HUDEP-2 (cell line): ENCODE measurements at regions not wholly inside any gene's neighbourhood (a gene's known extent, or its start where the extent isn't known, plus 50 kb on each side); places are given as distances from the start of the nearest gene placed in this dataset.
A peak's percentile ranks its signal among the peaks of the same experiment; 100 is the strongest.

Experiments used
- DNase-seq, 76 experiments: peaks; one replicate each; lab custom pipeline; 2025; ENCODE audit not compliant: unreplicated experiment in 76 of 76; lab: John Stamatoyannopoulos, UW

DNA sequence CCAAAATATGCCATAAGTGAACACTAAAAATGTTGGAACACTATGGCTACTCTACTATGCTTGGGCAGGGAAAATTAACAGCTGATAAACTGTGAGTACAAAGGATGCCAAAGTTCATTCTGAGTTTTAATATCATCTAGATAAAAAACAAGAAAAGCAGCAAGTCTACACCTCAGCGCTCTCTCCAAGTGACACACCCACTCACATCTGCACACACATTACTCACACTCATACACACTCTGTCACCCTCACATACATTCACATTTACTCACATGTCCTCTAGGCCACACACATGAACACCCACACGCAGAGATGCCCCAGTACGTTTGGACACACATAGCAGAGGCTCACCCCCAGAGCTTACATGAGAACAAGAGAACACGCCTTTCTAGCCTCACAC lies 87.3 kb upstream of the RAB4A start:
- no peak for DNase-seq

- no peak for DNase-seq
Observed at GRCh38 chr1:229184066-229184465, 86.8 kb upstream of the RAB4A start.

DNA sequence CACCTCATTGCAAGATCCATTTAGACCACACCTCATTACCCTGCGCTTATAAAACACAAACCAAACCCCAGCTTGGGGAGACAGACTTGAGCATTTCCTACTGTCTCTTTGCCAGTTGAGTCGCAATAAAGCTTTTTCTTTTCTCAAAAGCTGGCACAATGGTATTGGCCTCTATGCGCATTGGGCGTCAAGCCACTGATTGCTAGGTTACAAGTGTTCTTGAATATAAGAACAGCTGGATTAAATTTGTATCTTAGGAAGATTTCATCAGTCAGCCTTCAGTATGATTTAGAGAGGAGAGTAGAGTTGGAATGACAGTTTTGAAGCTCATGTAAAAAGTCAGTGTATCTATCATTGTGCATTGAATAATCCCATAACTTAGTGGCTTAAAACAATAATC lies 84.9 kb upstream of the RAB4A start:
- DNase-seq = no peak

GRCh38 chr1:229186373-229187056 lies 84.4 kb upstream of the RAB4A start:
- DNase-seq = no peak

DNA sequence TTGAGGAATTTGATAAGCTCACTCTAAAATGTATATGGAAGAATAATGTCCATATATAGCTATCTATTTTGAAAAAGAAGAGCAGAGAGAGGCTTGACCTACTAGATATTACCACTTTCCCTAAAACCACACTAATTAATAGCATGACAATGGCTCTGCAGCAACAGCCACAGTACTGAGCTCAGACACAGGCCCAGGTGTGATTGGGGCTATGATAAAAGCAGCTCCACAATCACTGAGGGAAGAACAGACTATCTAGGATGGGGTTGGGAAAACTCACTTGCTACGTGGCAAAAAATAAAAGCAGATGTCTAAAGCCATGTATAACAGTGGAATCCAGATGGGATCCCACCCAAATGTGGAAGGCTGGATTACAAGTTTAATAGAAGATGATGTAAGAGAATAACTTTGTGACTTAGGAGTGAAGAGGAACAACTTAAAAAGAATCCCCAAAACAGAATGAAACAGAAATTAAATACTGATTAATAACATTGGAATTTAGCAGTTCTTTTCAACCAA lies 80.8 kb upstream of the RAB4A start:
- DNase-seq = no peak

- DNase-seq = no peak
Observed at GRCh38 chr1:229191066-229191674, 79.7 kb upstream of the RAB4A start.

GRCh38 chr1:229192031-229192430 lies 78.9 kb upstream of the RAB4A start:
- no peak for DNase-seq

DNA sequence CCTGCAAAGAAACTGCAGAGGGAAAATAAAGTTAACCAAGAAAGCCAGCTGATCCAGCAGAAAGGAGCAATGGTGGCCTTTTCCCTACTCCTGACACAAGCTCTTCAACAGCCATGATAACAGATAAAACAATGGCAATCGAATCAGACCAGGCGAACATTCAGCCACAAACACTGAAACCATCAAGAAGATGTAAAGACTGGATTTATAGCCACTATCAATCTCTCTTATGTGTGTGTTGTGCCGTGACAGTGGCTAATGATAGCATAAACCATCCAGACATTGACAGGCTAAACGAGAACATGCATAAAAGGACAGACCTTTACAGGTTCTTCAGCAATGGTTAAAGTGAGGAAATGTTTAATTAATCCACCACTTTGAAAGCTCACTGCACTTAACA lies 78.1 kb upstream of the RAB4A start:
- no peak for DNase-seq

DNA sequence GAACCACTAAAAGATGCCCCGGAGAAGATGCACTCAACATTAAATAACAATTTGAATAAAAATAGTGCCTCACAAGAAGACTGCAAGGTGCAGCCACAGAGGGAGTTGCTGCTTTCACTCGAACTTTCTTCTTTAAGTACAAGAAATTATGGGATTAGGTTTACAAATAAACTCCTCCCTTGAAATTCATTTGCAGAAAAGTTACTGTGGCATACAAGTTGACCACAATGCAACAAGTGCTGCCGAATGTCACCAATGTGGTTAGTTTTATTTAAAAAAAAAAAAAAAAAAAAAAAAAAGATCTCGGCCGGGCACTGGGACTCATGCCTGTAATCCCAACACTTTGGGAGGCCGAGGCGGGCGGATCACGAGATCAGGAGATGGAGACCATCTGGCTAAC lies 76.8 kb upstream of the RAB4A start:
- DNase-seq = no peak

GRCh38 chr1:229195246-229195645 lies 75.7 kb upstream of the RAB4A start:
- DNase-seq = no peak

DNA sequence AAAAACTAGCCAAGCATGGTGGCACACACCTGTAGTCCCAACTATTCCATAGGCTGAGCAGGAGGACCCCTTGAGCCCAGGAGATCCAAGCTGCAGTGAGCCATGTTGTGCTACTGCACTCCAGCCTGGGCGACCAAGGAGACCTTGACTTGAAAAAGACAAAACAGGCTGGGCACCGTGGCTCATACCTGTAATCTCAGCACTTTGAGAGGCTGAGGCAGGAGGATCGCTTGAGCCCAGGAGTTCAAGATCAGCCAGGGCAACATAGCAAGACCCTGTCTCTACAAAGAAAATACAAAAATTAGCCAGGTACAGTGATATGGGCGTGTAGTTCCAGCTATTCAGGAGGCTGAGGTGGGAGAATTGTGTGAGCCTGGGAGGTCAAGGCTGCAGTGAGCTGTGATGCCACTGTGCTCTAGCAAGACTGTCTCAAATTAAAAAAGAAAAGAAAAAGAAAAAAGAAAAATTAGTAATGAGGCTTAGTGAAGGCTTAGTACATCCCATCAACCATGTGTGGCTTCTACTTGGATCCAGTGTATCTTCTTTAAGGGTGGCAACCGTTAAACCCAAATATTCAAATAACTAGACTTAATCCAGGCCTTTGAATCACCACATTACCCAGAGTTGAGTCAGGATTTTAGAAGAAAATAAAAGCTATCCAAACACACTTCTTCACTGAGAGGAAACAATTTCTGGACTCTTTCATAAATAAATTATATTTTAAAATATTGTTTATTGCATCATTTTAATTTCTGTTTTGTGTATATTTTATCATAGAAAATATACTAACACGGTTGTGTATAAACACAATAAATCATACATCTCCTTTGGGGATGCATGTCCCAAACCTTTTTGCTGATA lies 74.3 kb upstream of the RAB4A start:
- DNase-seq = no peak

DNA sequence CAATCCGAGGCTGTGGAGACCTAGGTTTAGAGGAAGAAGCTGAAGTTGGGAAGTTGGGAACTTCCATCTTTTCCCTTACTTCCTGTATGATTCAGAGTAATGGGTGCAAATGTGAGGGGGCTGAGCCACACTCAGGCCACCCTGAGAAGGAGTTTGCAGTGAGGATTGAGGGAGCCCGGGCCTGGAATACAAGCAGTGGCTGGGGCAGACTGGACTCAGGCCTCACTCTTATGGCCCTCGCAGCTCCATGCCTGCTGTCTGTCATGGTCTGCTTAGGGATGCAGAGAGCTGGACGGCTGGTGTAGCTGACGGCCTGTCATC lies 73.7 kb upstream of the RAB4A start:
- no peak for DNase-seq

DNA sequence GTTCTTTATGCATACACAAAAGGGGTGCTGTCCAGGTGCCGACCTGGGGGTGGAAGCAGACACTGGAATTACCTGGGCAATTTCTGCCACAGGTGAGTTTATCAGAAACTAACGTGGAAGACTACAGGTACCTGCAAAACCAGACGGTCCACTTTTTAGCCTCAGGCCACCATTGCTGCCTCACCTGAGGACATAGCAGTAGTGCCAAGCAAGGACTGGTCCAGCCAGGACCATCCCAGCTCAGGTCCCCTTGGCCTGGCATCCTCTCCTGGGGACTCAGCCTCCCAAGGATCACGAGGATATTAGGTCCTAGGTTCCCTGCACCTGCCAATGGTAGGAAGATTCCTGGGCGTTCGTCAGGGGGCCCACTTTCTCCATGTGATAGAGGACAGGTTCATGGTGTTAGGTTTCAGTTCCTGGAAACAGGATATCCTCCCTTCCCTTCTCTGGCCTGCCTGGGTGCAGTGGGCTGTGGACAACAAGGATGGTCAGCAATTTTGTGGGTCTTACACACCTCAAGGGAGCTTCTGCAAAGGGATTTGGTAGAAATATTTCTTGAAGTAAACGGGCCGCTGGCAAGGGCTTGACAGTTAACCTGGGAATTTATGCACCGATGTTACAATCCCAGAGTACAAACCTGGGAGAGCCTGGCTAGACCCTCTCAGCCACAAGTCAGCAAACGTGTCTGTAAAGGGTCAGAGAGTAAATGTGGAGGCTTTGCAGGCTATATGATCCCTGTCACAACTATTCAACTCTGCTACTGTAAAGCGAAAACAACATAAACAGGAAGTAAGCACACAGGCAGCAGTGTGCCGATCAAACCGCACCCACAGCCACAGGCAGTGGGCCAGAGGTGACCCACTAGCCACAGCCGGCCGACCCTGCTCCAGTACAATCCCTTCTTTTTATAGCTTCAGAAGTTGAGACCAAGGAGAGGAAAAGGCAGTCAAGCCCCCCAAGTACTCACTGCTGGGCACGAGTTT lies 71.4 kb upstream of the RAB4A start:
- peak in 1 of 76 experiments; percentile 4 for DNase-seq

DNA sequence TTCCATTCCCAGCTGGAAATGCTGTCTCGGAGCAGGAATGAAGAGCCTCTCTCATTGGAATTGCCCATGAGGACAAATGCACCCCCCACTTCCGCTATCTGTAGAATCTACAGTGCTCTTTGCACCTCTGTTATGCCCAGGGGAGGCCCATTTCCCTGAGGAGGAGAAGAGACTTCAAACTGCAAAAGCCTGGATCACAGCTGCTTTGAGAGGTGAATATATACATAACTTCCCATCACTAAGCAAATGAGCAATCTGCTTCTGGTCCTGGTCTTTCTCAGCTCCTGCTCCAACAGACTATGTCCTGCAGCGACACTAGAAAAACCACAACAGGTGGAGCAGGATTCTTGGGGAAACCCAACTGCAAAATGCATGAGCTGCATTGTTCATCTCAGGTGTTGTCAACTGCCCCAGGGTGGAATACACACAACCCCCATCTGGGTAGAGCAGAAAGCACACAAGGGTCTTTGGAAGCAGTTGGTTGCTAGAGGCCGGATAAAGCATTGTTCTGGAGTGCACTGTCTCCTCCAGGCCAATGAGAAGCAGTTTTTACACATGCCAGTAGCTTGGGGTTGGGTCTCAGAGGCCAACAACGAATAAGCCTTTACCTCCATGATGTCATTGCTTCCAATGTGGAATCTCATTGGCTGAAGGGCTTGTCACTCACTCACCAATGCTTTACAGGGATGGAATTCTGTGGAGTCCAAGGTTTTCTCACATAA lies 67.7 kb upstream of the RAB4A start:
- DNase-seq = peak in 3 of 76 experiments; percentile 4 to 7 (median 5)

- no peak for DNase-seq
Observed at GRCh38 chr1:229203991-229204632, 66.8 kb upstream of the RAB4A start.

GRCh38 chr1:229204921-229205777 lies 65.8 kb upstream of the RAB4A start:
- DNase-seq = no peak

- no peak for DNase-seq
Observed at GRCh38 chr1:229205854-229206253, 65.1 kb upstream of the RAB4A start.

- DNase-seq = no peak
Observed at GRCh38 chr1:229207916-229208315, 63.0 kb upstream of the RAB4A start.
